Transverse colon (tissue), 4 donors: ENCODE measurements at regions not wholly inside any gene's neighbourhood (a gene's known extent, or its start where the extent isn't known, plus 50 kb on each side); places are given as distances from the start of the nearest gene placed in this dataset.

ENCODE experiments used
- DNase-seq: peaks from one replicate; pipeline ENCODE4 v3.0.0-alpha.2; 2019
- H3K27ac ChIP-seq, 4 donors: fragments of 200-600 bp; sonication (generic); 2 replicates each; pipeline ENCODE4 v1.5.1; 2016 to 2018; ENCODE audit warnings: inconsistent platforms in 4 of 4
- H3K27me3 ChIP-seq: fragments of 200-600 bp; sonication (generic); 2 replicates; pipeline ENCODE4 v1.5.1; 2017; ENCODE audit warnings: inconsistent platforms
- H3K36me3 ChIP-seq, 4 donors: fragments of 200-600 bp; sonication (generic); 2 replicates each; pipeline ENCODE4 v1.5.1; 2017 to 2019; ENCODE audit warnings: inconsistent platforms in 4 of 4
- H3K4me1 ChIP-seq, 4 donors: fragments of 200-600 bp; sonication (generic); 2 replicates each; pipeline ENCODE4 v1.5.1; 2017 to 2020; ENCODE audit warnings: inconsistent platforms in 4 of 4
- H3K4me3 ChIP-seq, 4 donors: fragments of 200-600 bp; sonication (generic); 1 replicate in 1 of 4; 2 replicates in 3 of 4; pipeline versions ENCODE4 v1.5.1 to v1.6.1; 2017 to 2019; ENCODE audit warnings: inconsistent platforms in 4 of 4
- H3K9me3 ChIP-seq, 2 donors: fragments of 200-600 bp; sonication (generic); 2 replicates each; pipeline ENCODE4 v1.5.1; 2017 to 2019; ENCODE audit warnings: inconsistent platforms in 2 of 2
- CTCF ChIP-seq, 5 experiments: fragments of 200-600 bp in 3 of 5; fragments of 450-650 bp in 2 of 5; sonication (generic) in 3 of 5; IDR thresholded peaks; 1 replicate in 2 of 5; 2 replicates in 3 of 5; pipeline ENCODE4 v1.5.1; 2016 to 2017; ENCODE audit warnings: antibody characterized with exemption in 5 of 5, inconsistent platforms in 3 of 5, mild to moderate bottlenecking in 2 of 5, moderate library complexity in 1 of 5
- EP300 ChIP-seq: sonication (generic); formaldehyde crosslinking; IDR thresholded peaks from one replicate; pipeline ENCODE4 v1.6.1; 2017; ENCODE audit warnings: antibody characterized with exemption, low read depth
- POLR2A ChIP-seq: fragments of 450-650 bp; IDR thresholded peaks from one replicate; pipeline ENCODE4 v1.6.1; 2016; ENCODE audit warnings: antibody characterized with exemption, mild to moderate bottlenecking, moderate library complexity
- POLR2AphosphoS5 ChIP-seq, 3 donors: sonication (generic); formaldehyde crosslinking; IDR thresholded peaks; one replicate each; pipeline ENCODE4 v1.6.1; 2016; ENCODE audit warnings: antibody characterized with exemption in 3 of 3
- in situ Hi-C, 4 donors: fragments of 200-750 bp; cut with MboI; loops; one replicate each; pipeline versions ENCODE4 v1.15.0 to v1.15.1; 2017; ENCODE audit warnings: low sequenced_read_pairs in 3 of 4, low pct_ligation_motif_present in 1 of 4, low pct_unique_long_range_greater_than_20kb in 1 of 4
- intact Hi-C: fragments of 100-400 bp; cut with DNase I; formaldehyde crosslinking; loops from one replicate; pipeline ENCODE4 v1.15.1; 2023; ENCODE audit warnings: low total_unique reads

- no peak for TF ChIP-seq POLR2AphosphoS5 (IDR thresholded peaks at IDR 0.05)
- no peak for TF ChIP-seq POLR2A
- no peak for TF ChIP-seq EP300
- TF ChIP-seq CTCF (IDR thresholded peaks at IDR 0.05) = no peak
- H3K9me3 ChIP-seq = no peaks in the 10 kb centered on the region
- H3K4me3 ChIP-seq = no peak overlapping the region
- H3K27me3 ChIP-seq = no peaks in the 10 kb centered on the region
- no peaks in the 10 kb centered on the region for H3K36me3 ChIP-seq
- DNase-seq = no peak
- intact Hi-C loops = no loop called here
- H3K27ac ChIP-seq = no peak overlapping the region
- H3K4me1 ChIP-seq = peaks cover 0 to 7% (median 0%) of the 10 kb centered on the region in 4 donors
- in situ Hi-C loops = no loop called here
Measured at GRCh38 chr1:95181096-95181495, 52.9 kb upstream of the RWDD3 start.

- DNase-seq = no peak
- TF ChIP-seq POLR2A (no peak), EP300 (no peak), POLR2AphosphoS5 (IDR thresholded peaks at IDR 0.05) (no peak), CTCF (IDR thresholded peaks at IDR 0.05) (no peak)
- H3K4me1 ChIP-seq = peaks cover 0 to 7% (median 0%) of the 10 kb centered on the region in 4 donors
- intact Hi-C loops = no loop called here
- in situ Hi-C loops = no loop called here
- H3K4me3 ChIP-seq = no peak overlapping the region
- H3K9me3 ChIP-seq = no peaks in the 10 kb centered on the region
- no peaks in the 10 kb centered on the region for H3K36me3 ChIP-seq
- no peak overlapping the region for H3K27ac ChIP-seq
- H3K27me3 ChIP-seq = no peaks in the 10 kb centered on the region
Measured at GRCh38 chr1:95183952-95184351, 50.1 kb upstream of the RWDD3 start.
